PC-9 (cell line): ENCODE measurements at regions not wholly inside any gene's neighbourhood (a gene's known extent, or its start where the extent isn't known, plus 50 kb on each side); places are given as distances from the start of the nearest gene placed in this dataset.

Source experiments
- BruUV-seq: library from RNA; stranded (reverse); fragments of 400-500 nt; replicated peaks from 2 replicates; lab custom pipeline; 2021; lab: Mats Ljungman, UMichigan
- CTCF ChIA-PET: fragments of 300-600 bp; sonication (Branson Sonifier 250); formaldehyde crosslinking; loops from one replicate; lab custom pipeline; 2022; ENCODE audit warnings: antibody characterized with exemption; lab: Charles Lee
- POLR2A ChIA-PET: fragments of 300-600 bp; sonication (Branson Sonifier 250); formaldehyde crosslinking; loops from one replicate; lab custom pipeline; 2022; ENCODE audit warnings: antibody characterized with exemption; ENCODE audit not compliant: unreplicated experiment; lab: Charles Lee
- DNase-seq, 2 experiments: peaks; one replicate each; pipeline versions ENCODE4 v3.0.0 to v3.0.0-alpha.2; 2015 to 2022; ENCODE audit warnings: mixed read lengths in 1 of 2
- H2AFZ ChIP-seq: fragments of 200-600 bp; sonication (generic); 2 replicates; pipeline ENCODE4 v1.8.1; 2017; ENCODE audit warnings: antibody characterized with exemption
- H3F3A ChIP-seq: fragments of 200-600 bp; sonication (generic); 2 replicates; pipeline ENCODE4 v1.8.1; 2017; ENCODE audit warnings: antibody characterized with exemption, mild to moderate bottlenecking, low read depth; ENCODE audit not compliant: insufficient read depth
- H3K27ac ChIP-seq: fragments of 200-600 bp; sonication (generic); 2 replicates; pipeline ENCODE4 v1.6.1; 2016; ENCODE audit warnings: mixed run types
- H3K27me3 ChIP-seq: fragments of 200-600 bp; sonication (generic); 2 replicates; pipeline ENCODE4 v1.6.1; 2016; ENCODE audit warnings: low read depth, mixed run types; ENCODE audit not compliant: insufficient read depth
- H3K36me3 ChIP-seq: fragments of 200-600 bp; sonication (generic); 2 replicates; pipeline ENCODE4 v1.6.1; 2016; ENCODE audit warnings: low read depth, mixed run types
- H3K4me1 ChIP-seq: fragments of 200-600 bp; sonication (generic); replicated peaks from 2 replicates; pipeline ENCODE4 v1.6.1; 2016; ENCODE audit warnings: mixed run types; ENCODE audit not compliant: insufficient read depth
- H3K4me2 ChIP-seq: fragments of 200-600 bp; sonication (generic); 2 replicates; pipeline ENCODE4 v1.6.1; 2017; ENCODE audit warnings: mixed run types
- H3K4me3 ChIP-seq: fragments of 200-600 bp; sonication (generic); 2 replicates; pipeline ENCODE4 v1.6.1; 2016; ENCODE audit warnings: mixed run types
- H3K79me2 ChIP-seq: fragments of 200-600 bp; sonication (generic); 2 replicates; pipeline ENCODE4 v1.6.1; 2017; ENCODE audit warnings: low read depth, mixed run types
- H3K9me2 ChIP-seq: fragments of 200-600 bp; sonication (generic); 2 replicates; pipeline ENCODE4 v1.8.1; 2017; ENCODE audit warnings: mild to moderate bottlenecking; ENCODE audit not compliant: insufficient read depth
- H3K9me3 ChIP-seq: fragments of 200-600 bp; sonication (generic); 2 replicates; pipeline ENCODE4 v1.8.1; 2016; ENCODE audit warnings: low read depth; ENCODE audit not compliant: insufficient read depth
- H4K20me1 ChIP-seq: fragments of 200-600 bp; sonication (generic); 2 replicates; pipeline ENCODE4 v1.8.1; 2017; ENCODE audit not compliant: insufficient read depth
- CTCF ChIP-seq: fragments of 200-600 bp; sonication (generic); conservative IDR thresholded peaks from 2 replicates; pipeline ENCODE4 v1.6.1; 2017; ENCODE audit warnings: mixed run types, antibody characterized with exemption, mild to moderate bottlenecking, moderate library complexity
- EZH2 ChIP-seq: fragments of 200-600 bp; sonication (generic); IDR thresholded peaks from 2 replicates; pipeline ENCODE4 v1.8.0; 2017; ENCODE audit warnings: antibody characterized with exemption, low read depth
- intact Hi-C: fragments of 100-400 bp; cut with micrococcal nuclease; formaldehyde crosslinking; loops from one replicate; pipeline ENCODE4 v1.10.0; 2022; ENCODE audit not compliant: unreplicated experiment

- no peaks in the 10 kb centered on the region for H3K27me3 ChIP-seq
- no peaks in the 10 kb centered on the region for H4K20me1 ChIP-seq
- no peaks in the 10 kb centered on the region for H3K9me3 ChIP-seq
- no peak overlapping the region for H2AFZ ChIP-seq
- H3K9me2 ChIP-seq, result no peaks in the 10 kb centered on the region
- H3K4me1 ChIP-seq, result no peaks in the 10 kb centered on the region
- TF ChIP-seq CTCF (no peak), EZH2 (no peak)
- no peak overlapping the region for H3K4me2 ChIP-seq
- no peak overlapping the region for H3K4me3 ChIP-seq
- no peak for DNase-seq
- no peaks in the 10 kb centered on the region for H3F3A ChIP-seq
- ChIA-PET CTCF (no interaction called here), POLR2A (no interaction called here)
- no peaks in the 10 kb centered on the region for H3K79me2 ChIP-seq
- no peaks in the 10 kb centered on the region for H3K36me3 ChIP-seq
- intact Hi-C loops, result no loop called here
- BruUV-seq, result no TSS peak
- no peak overlapping the region for H3K27ac ChIP-seq
These were observed 88.9 kb upstream of the NDP start for GRCh38 chrX:44061968-44062614.

- POLR2A ChIA-PET, result no interaction called here
These were observed 87.0 kb upstream of the NDP start for GRCh38 chrX:44060221-44060620.

GRCh38 chrX:44058339-44058738 lies 85.1 kb upstream of the NDP start:
- Histone ChIP-seq H3K9me3 (no peaks in the 10 kb centered on the region), H3K36me3 (no peaks in the 10 kb centered on the region), H3K9me2 (no peaks in the 10 kb centered on the region), H3K4me2 (no peak overlapping the region), H3F3A (no peaks in the 10 kb centered on the region), H3K79me2 (no peaks in the 10 kb centered on the region), H2AFZ (no peak overlapping the region), H3K27me3 (no peaks in the 10 kb centered on the region), H3K4me1 (no peaks in the 10 kb centered on the region), H3K4me3 (no peak overlapping the region), H4K20me1 (no peaks in the 10 kb centered on the region), H3K27ac (no peak overlapping the region)
- no TSS peak for BruUV-seq
- CTCF ChIA-PET, result no interaction called here
- intact Hi-C loops, result no loop called here
- DNase-seq, result no peak
- POLR2A ChIA-PET, result no interaction called here
- TF ChIP-seq CTCF (no peak), EZH2 (no peak)

More at GRCh38 chrX:44060221-44060620, 87.0 kb upstream of the NDP start:
- H3K4me1 ChIP-seq, result no peaks in the 10 kb centered on the region
- H3K36me3 ChIP-seq, result no peaks in the 10 kb centered on the region
- no peaks in the 10 kb centered on the region for H3K9me2 ChIP-seq
- CTCF ChIA-PET, result no interaction called here
- no peak overlapping the region for H3K27ac ChIP-seq
- no TSS peak for BruUV-seq
- intact Hi-C loops, result no loop called here
- no peak overlapping the region for H3K4me3 ChIP-seq
- H3K9me3 ChIP-seq, result no peaks in the 10 kb centered on the region
- H2AFZ ChIP-seq, result no peak overlapping the region
- TF ChIP-seq CTCF, result no peak
- TF ChIP-seq EZH2, result no peak
- H3F3A ChIP-seq, result no peaks in the 10 kb centered on the region
- H3K27me3 ChIP-seq, result no peaks in the 10 kb centered on the region
- DNase-seq, result no peak
- H3K4me2 ChIP-seq, result no peak overlapping the region
- H4K20me1 ChIP-seq, result no peaks in the 10 kb centered on the region
- H3K79me2 ChIP-seq, result no peaks in the 10 kb centered on the region
